GM12875 (cell line): ENCODE measurements at regions not wholly inside any gene's neighbourhood (a gene's known extent, or its start where the extent isn't known, plus 50 kb on each side); places are given as distances from the start of the nearest gene placed in this dataset.

Experiments used
- H3K4me3 ChIP-seq: one replicate; pipeline ENCODE4 v1.5.1; 2011; ENCODE audit warnings: low read depth, low read length, control low read depth
- TF ChIP-seq, protein P1 (sequence below): IDR thresholded peaks from 2 replicates; pipeline ENCODE4 v1.5.1; 2011; ENCODE audit warnings: low read depth, mild to moderate bottlenecking, control low read depth, inconsistent platforms, low read length, moderate library complexity, borderline replicate concordance; ENCODE audit not compliant: insufficient read depth

DNA sequence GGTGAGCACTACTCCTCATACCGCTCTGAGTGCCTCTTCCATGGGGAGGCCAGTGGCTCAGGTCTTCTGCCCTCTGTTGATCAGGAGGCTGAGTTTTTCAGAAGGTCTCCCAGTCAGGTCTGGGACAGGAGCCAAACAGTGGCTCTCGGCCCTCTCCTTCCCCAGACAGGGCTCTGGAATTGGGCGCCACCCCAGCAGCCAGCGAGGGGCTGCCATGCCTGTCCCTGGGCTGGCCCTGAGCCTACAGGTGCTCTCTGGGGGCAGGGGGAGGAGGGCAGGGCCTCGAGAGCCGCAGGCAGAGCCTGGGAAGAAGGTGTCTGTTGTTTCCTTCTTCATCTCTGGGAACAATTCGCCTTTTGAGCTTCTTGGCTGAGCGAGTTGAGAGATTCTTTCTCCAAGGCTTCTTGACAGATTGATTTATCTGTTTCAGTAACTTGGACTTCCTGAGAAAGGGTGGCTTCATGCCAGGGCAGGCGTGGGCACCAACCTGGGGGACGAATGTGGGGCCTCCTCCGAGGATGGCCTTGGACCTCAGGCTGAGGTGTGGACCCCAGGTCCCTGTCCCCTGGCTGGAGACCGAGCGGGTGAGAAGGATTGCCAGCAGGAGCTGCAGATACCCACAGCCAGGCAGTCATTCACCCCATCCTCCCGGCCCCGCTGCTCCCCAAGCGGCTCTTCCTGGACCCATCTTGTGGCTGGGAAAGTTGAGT is 64.7 kb upstream of the GLI2 start:
- TF ChIP-seq, protein P1, sequence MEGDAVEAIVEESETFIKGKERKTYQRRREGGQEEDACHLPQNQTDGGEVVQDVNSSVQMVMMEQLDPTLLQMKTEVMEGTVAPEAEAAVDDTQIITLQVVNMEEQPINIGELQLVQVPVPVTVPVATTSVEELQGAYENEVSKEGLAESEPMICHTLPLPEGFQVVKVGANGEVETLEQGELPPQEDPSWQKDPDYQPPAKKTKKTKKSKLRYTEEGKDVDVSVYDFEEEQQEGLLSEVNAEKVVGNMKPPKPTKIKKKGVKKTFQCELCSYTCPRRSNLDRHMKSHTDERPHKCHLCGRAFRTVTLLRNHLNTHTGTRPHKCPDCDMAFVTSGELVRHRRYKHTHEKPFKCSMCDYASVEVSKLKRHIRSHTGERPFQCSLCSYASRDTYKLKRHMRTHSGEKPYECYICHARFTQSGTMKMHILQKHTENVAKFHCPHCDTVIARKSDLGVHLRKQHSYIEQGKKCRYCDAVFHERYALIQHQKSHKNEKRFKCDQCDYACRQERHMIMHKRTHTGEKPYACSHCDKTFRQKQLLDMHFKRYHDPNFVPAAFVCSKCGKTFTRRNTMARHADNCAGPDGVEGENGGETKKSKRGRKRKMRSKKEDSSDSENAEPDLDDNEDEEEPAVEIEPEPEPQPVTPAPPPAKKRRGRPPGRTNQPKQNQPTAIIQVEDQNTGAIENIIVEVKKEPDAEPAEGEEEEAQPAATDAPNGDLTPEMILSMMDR: no peak
- no peak overlapping the region for H3K4me3 ChIP-seq

DNA sequence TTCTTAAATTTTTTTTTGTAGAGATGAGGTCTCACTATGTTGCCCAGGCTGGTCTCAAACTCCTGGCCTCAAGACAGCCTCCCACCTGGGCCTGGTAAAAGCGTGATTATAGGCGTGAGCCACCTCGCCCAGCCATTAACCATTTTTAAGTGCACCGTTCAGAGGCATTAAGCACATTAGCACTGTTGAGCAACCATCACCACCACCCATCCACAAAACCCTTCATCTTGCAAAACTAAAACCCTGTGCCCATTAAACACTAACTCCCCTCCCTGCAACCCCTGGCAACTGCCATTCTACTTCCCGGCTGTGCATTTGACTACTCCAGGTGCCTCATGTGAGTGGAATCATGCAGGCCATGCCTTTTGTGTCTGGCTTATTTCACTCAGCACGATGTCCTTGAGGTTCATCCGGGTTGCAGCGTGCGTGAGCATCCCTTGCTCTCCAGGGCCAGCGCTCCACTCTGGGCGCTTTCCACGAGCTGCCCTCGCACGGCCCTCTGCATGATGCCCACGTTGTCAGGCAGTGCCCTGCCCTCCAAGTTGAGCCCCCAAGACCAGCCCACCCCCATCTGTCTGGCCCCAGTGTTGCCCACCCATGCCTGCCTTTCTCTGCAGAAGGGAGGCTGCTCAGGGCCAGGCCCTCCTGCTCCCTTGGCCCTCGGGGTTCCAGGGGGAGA is 63.0 kb upstream of the GLI2 start:
- H3K4me3 ChIP-seq: no peak overlapping the region
- TF ChIP-seq, protein P1: no peak

DNA sequence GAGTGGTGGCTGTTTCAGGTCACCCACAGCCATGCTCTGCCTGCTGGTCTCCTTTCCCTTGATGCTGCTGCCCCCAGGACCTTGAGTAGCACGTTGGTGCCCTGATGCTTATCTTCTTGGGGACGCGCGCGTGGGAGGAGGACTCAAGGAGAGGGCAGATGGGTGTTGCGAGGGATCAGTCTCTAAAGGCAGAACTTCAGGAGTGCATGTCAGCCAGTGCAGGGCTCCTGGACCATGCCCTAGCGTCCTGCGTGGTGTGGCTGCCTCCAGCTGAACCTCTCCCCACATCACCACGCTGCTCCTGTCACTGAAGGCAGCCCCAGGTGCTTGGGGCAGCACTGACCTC is 62.5 kb upstream of the GLI2 start:
- H3K4me3 ChIP-seq: no peak overlapping the region
- TF ChIP-seq, protein P1: no peak

DNA sequence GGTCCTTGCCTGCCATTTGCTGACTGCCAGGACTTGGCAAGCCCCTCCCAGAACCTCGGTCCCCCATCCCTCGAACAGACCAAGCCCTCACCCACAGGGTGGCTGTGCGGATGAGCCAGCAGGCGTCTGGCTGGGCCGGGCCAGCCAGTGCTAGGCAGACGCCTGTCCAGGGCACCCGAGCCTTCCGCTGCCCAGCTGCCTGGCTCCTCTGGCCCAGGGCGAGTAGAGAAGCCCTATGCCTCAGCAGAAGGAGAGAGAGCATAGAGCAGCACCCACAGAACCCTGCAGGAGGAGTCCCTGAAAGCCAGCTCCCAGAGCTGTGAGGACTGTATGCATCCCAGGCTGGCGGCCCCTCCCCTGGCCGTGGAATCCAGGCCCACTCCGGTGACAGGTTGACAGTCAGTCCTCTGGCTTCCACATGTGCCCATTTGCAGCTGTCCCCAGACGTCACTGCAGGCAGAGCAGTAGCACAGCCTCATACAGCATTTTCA is 62.1 kb upstream of the GLI2 start:
- TF ChIP-seq, protein P1: no peak
- H3K4me3 ChIP-seq: no peak overlapping the region

DNA sequence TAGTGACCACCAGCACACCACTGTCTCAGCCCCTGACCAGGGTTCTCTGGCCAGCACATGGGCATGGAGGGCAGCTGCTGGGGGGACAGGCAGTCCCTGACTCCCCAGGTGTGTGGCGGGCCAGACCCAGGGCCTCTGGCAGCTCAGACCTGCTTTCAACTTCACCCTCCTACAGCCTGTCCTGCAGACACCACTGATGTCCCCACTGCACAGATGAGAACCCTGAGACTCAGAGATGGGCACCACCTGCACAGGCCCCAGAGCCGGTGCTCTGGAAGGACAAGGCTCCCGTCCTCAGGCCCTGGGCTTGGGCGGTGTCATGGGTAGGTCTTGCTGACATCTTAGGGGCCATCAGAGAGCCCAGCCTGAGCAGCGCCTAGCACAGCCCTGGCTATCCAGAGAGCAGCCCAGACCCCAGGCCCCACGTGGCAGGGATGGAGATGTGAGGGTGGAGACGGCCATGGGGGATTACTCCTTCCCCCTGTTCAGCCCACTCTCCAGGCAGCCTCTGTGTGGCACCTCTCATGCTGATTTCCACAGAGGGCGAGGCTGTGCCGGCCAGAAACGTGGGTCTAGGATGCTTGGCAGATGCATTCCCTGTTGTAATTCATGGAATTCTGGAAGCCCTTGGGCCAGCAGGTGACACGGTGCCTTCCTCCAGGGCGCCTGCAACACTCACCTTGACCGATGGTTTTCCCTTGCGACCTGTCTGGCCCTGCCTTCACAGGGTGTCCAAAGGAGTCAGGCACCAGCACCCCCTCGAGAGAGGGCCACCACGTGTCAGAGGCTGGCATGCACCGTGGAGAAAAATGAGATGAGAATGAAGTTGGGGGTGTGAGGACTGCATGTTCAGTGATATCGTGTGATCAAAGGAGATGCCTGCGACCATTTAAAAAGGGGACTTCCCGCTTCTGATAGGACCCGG is 61.2 kb upstream of the GLI2 start:
- H3K4me3 ChIP-seq: no peak overlapping the region
- TF ChIP-seq, protein P1: no peak

DNA sequence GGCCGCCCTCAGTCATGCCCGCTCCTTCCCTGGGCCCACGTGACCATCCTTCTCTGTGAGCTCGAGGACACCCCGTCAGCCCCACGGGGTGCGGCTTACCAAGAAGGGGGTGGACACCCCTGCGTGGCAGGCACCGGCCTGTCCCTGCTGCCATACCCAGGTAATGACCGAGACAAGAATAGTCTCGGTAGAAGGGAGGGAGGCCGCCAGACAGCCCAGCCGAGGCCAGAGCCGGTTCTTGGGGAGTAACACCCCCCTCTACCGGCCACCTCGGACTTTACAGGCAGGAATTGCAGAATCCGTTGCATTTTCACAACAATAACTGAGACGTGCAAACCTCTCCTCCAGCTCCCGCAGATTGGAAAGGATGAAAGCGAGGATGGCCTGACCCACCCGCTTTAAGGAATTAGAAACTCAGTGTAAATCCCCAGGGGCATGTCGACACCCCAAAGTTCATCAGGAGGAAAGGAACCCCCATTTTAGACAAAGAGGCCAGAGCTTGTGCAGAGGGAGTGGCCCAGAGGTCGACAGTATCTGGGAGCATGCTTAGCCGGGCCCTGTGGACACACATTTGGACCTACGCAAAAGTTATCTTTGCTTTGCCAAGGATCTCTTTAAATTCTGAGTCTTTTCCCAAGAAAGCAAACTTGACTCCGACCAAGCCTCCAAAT is 60.1 kb upstream of the GLI2 start:
- H3K4me3 ChIP-seq: no peak overlapping the region
- TF ChIP-seq, protein P1: peak; percentile 80
